Mesenchymal stem cell (in vitro differentiated cells and primary cell): ENCODE measurements at regions not wholly inside any gene's neighbourhood (a gene's known extent, or its start where the extent isn't known, plus 50 kb on each side); places are given as distances from the start of the nearest gene placed in this dataset.

Source experiments
- DNase-seq: peaks from one replicate; pipeline ENCODE4 v3.0.0-alpha.2; 2013
- H2AFZ ChIP-seq: one replicate; pipeline ENCODE4 v1.6.1; 2013; ENCODE audit warnings: low read depth, mild to moderate bottlenecking, control low read depth, inconsistent platforms, low read length, moderate library complexity
- H2AK5ac ChIP-seq: 2 replicates; pipeline ENCODE4 v1.6.1; 2013; ENCODE audit warnings: low read length, moderate library complexity, mild to moderate bottlenecking, inconsistent platforms; ENCODE audit not compliant: severe bottlenecking
- H2BK120ac ChIP-seq: one replicate; pipeline ENCODE4 v1.6.1; 2013; ENCODE audit warnings: low read depth, mild to moderate bottlenecking, inconsistent platforms, low read length, moderate library complexity
- H2BK12ac ChIP-seq, 2 experiments: one replicate each; pipeline ENCODE4 v1.6.1; 2013; ENCODE audit warnings: inconsistent platforms in 2 of 2, low read length in 2 of 2, mild to moderate bottlenecking in 2 of 2, moderate library complexity in 2 of 2, control low read depth in 1 of 2
- H2BK15ac ChIP-seq: one replicate; pipeline ENCODE4 v1.6.1; 2013; ENCODE audit warnings: mild to moderate bottlenecking, low read depth, inconsistent platforms; ENCODE audit not compliant: poor library complexity, severe bottlenecking
- H2BK5ac ChIP-seq: 2 replicates; pipeline ENCODE4 v1.6.1; 2013; ENCODE audit warnings: low read depth, mild to moderate bottlenecking, low read length, control low read depth, inconsistent platforms; ENCODE audit not compliant: poor library complexity, severe bottlenecking
- H3K14ac ChIP-seq, 2 experiments: one replicate each; pipeline ENCODE4 v1.6.1; 2013; ENCODE audit warnings: inconsistent platforms in 2 of 2, low read length in 2 of 2, control low read depth in 1 of 2, mild to moderate bottlenecking in 1 of 2, moderate library complexity in 1 of 2
- H3K18ac ChIP-seq, 2 experiments: one replicate each; pipeline ENCODE4 v1.6.1; 2013; ENCODE audit warnings: inconsistent platforms in 2 of 2, low read length in 2 of 2, control low read depth in 1 of 2, low read depth in 1 of 2, mild to moderate bottlenecking in 1 of 2
- H3K23ac ChIP-seq, 2 experiments: one replicate each; pipeline ENCODE4 v1.6.1; 2013; ENCODE audit warnings: inconsistent platforms in 2 of 2, low read length in 2 of 2, mild to moderate bottlenecking in 2 of 2, moderate library complexity in 2 of 2, control low read depth in 1 of 2
- H3K27ac ChIP-seq: 2 replicates; pipeline ENCODE4 v1.5.1; 2013; ENCODE audit warnings: mild to moderate bottlenecking, moderate library complexity, low read length, control low read depth, inconsistent platforms; ENCODE audit not compliant: poor library complexity, severe bottlenecking
- H3K27me3 ChIP-seq, 2 experiments: 2 replicates each; pipeline versions ENCODE4 v1.6.1 to v1.7.0; 2013; ENCODE audit warnings: low read length in 2 of 2, mild to moderate bottlenecking in 2 of 2, moderate library complexity in 2 of 2, control low read depth in 1 of 2, inconsistent platforms in 1 of 2; ENCODE audit not compliant: control insufficient read depth in 1 of 2, insufficient read depth in 1 of 2
- H3K36me3 ChIP-seq, 2 experiments: 2 replicates each; pipeline versions ENCODE4 v1.6.1 to v1.7.0; 2013; ENCODE audit warnings: low read length in 2 of 2, control low read depth in 1 of 2, inconsistent platforms in 1 of 2, low read depth in 1 of 2, mild to moderate bottlenecking in 1 of 2; ENCODE audit not compliant: insufficient read depth in 2 of 2, control insufficient read depth in 1 of 2
- H3K4ac ChIP-seq, 2 experiments: one replicate each; pipeline ENCODE4 v1.6.1; 2013; ENCODE audit warnings: inconsistent platforms in 2 of 2, low read length in 2 of 2, mild to moderate bottlenecking in 2 of 2, moderate library complexity in 2 of 2, control low read depth in 1 of 2, low read depth in 1 of 2
- H3K4me1 ChIP-seq: 2 replicates; pipeline ENCODE4 v1.6.1; 2013; ENCODE audit warnings: low read depth, low read length, control low read depth; ENCODE audit not compliant: control insufficient read depth, insufficient read depth
- H3K4me2 ChIP-seq: 2 replicates; pipeline ENCODE4 v1.6.1; 2013; ENCODE audit warnings: low read length, mild to moderate bottlenecking, inconsistent platforms; ENCODE audit not compliant: poor library complexity, severe bottlenecking
- H3K4me3 ChIP-seq, 2 experiments: 2 replicates each; pipeline versions ENCODE4 v1.5.1 to v1.7.0; 2013; ENCODE audit warnings: low read length in 2 of 2, mild to moderate bottlenecking in 2 of 2, control low read depth in 1 of 2, low read depth in 1 of 2; ENCODE audit not compliant: insufficient read depth in 1 of 2
- H3K79me1 ChIP-seq: replicated peaks from 2 replicates; pipeline ENCODE4 v1.6.1; 2013; ENCODE audit warnings: mild to moderate bottlenecking, control low read depth, low read length, inconsistent platforms; ENCODE audit not compliant: poor library complexity, severe bottlenecking
- H3K9ac ChIP-seq: 2 replicates; pipeline ENCODE4 v1.7.0; 2013; ENCODE audit warnings: mild to moderate bottlenecking, low read length, moderate library complexity
- H3K9me3 ChIP-seq: 2 replicates; pipeline ENCODE4 v1.7.0; 2013; ENCODE audit warnings: mild to moderate bottlenecking, low read length; ENCODE audit not compliant: control insufficient read depth
- H4K8ac ChIP-seq: one replicate; pipeline ENCODE4 v1.6.1; 2013; ENCODE audit warnings: inconsistent platforms, mild to moderate bottlenecking, low read length, moderate library complexity
- H4K91ac ChIP-seq: one replicate; pipeline ENCODE4 v1.6.1; 2013; ENCODE audit warnings: mild to moderate bottlenecking, low read length, inconsistent platforms
- WGBS: methylation state at CpG from one replicate; pipeline ENCODE4 v1.1.7; 2013; ENCODE audit warnings: mixed read lengths; 5-methylcytosine and 5-hydroxymethylcytosine counted together

- WGBS = 85% methylated on average over 5 of the region's 6 CpGs
- no peaks in the 10 kb centered on the region for H3K4me1 ChIP-seq
- H3K4me2 ChIP-seq = no peak overlapping the region
- H3K9me3 ChIP-seq = peaks cover 5% of the 10 kb centered on the region
- H2BK120ac ChIP-seq = no peak overlapping the region
- H2AK5ac ChIP-seq = no peak overlapping the region
- no peak overlapping the region for H4K8ac ChIP-seq
- no peak overlapping the region for H2BK5ac ChIP-seq
- no peaks in the 10 kb centered on the region for H3K36me3 ChIP-seq
- H3K14ac ChIP-seq = no peak overlapping the region
- H3K79me1 ChIP-seq = no peaks in the 10 kb centered on the region
- H3K23ac ChIP-seq = no peak overlapping the region
- no peak overlapping the region for H2AFZ ChIP-seq
- H3K4ac ChIP-seq = no peak overlapping the region
- no peaks in the 10 kb centered on the region for H3K27me3 ChIP-seq
- no peak overlapping the region for H3K4me3 ChIP-seq
- DNase-seq = no peak
- H4K91ac ChIP-seq = no peak overlapping the region
- no peak overlapping the region for H3K18ac ChIP-seq
- H2BK12ac ChIP-seq = no peak overlapping the region
- H2BK15ac ChIP-seq = no peak overlapping the region
- no peak overlapping the region for H3K9ac ChIP-seq
- no peak overlapping the region for H3K27ac ChIP-seq
Observed at GRCh38 chr7:10798044-10798443, 175.6 kb upstream of the PHF14 start.

GRCh38 chr7:10799475-10799874 lies 174.2 kb upstream of the PHF14 start:
- H3K9ac ChIP-seq = no peak overlapping the region
- H2AK5ac ChIP-seq = no peak overlapping the region
- no peak overlapping the region for H3K4me3 ChIP-seq
- no peak overlapping the region for H2AFZ ChIP-seq
- H2BK120ac ChIP-seq = no peak overlapping the region
- no peaks in the 10 kb centered on the region for H3K27me3 ChIP-seq
- DNase-seq = no peak
- H3K4me2 ChIP-seq = no peak overlapping the region
- H2BK5ac ChIP-seq = no peak overlapping the region
- H4K91ac ChIP-seq = no peak overlapping the region
- H3K27ac ChIP-seq = no peak overlapping the region
- no peaks in the 10 kb centered on the region for H3K4me1 ChIP-seq
- no peak overlapping the region for H4K8ac ChIP-seq
- H3K9me3 ChIP-seq = peaks cover 5% of the 10 kb centered on the region
- no peak overlapping the region for H2BK12ac ChIP-seq
- no peak overlapping the region for H2BK15ac ChIP-seq
- no peak overlapping the region for H3K18ac ChIP-seq
- no peaks in the 10 kb centered on the region for H3K79me1 ChIP-seq
- no peak overlapping the region for H3K23ac ChIP-seq
- H3K14ac ChIP-seq = no peak overlapping the region
- WGBS = 100% methylated on average over 4 of the region's 5 CpGs
- no peak overlapping the region for H3K4ac ChIP-seq
- no peaks in the 10 kb centered on the region for H3K36me3 ChIP-seq

- no peak overlapping the region for H2BK5ac ChIP-seq
- 92% methylated on average over 4 of the region's 4 CpGs for WGBS
- no peaks in the 10 kb centered on the region for H3K36me3 ChIP-seq
Observed at GRCh38 chr7:10802011-10802410, 171.7 kb upstream of the PHF14 start.

GRCh38 chr7:10802526-10802925 lies 171.1 kb upstream of the PHF14 start:
- Histone ChIP-seq H3K4me3 (no peak overlapping the region), H3K27me3 (no peaks in the 10 kb centered on the region), H2AFZ (no peak overlapping the region), H3K4me2 (no peak overlapping the region), H2AK5ac (no peak overlapping the region), H2BK5ac (no peak overlapping the region), H2BK15ac (no peak overlapping the region), H3K18ac (no peak overlapping the region), H4K91ac (no peak overlapping the region), H3K9me3 (no peaks in the 10 kb centered on the region), H3K79me1 (no peaks in the 10 kb centered on the region), H3K4ac (no peak overlapping the region), H3K23ac (no peak overlapping the region), H3K36me3 (no peaks in the 10 kb centered on the region), H2BK120ac (no peak overlapping the region), H3K27ac (no peak overlapping the region), H3K14ac (no peak overlapping the region), H3K4me1 (no peaks in the 10 kb centered on the region), H2BK12ac (no peak overlapping the region), H3K9ac (peak overlapping the region; percentile 30), H4K8ac (no peak overlapping the region)
- peak; percentile 81 for DNase-seq
- 66% methylated on average over 2 of the region's 2 CpGs for WGBS

More at GRCh38 chr7:10802011-10802410, 171.7 kb upstream of the PHF14 start:
- Histone ChIP-seq H3K23ac (no peak overlapping the region), H3K9me3 (no peaks in the 10 kb centered on the region), H2AFZ (no peak overlapping the region), H3K14ac (no peak overlapping the region), H2BK120ac (no peak overlapping the region), H3K27me3 (no peaks in the 10 kb centered on the region), H3K18ac (no peak overlapping the region), H3K4me1 (no peaks in the 10 kb centered on the region), H3K9ac (no peak overlapping the region), H2BK12ac (no peak overlapping the region), H2AK5ac (no peak overlapping the region), H4K8ac (no peak overlapping the region), H3K79me1 (no peaks in the 10 kb centered on the region), H4K91ac (no peak overlapping the region), H3K4ac (no peak overlapping the region), H3K4me3 (no peak overlapping the region), H3K27ac (no peak overlapping the region), H2BK15ac (no peak overlapping the region), H3K4me2 (no peak overlapping the region)
- no peak for DNase-seq
